OCI-LY7 (cell line): ENCODE measurements at regions not wholly inside any gene's neighbourhood (a gene's known extent, or its start where the extent isn't known, plus 50 kb on each side); places are given as distances from the start of the nearest gene placed in this dataset.

ENCODE experiments used
- BruUV-seq: library from RNA; stranded (reverse); fragments of 400-500 nt; replicated peaks from 2 replicates; lab custom pipeline; 2021; lab: Mats Ljungman, UMichigan
- CTCF ChIA-PET: fragments of 300-600 bp; sonication (Branson Sonifier 250); formaldehyde crosslinking; loops from one replicate; lab custom pipeline; 2022; ENCODE audit warnings: antibody characterized with exemption; ENCODE audit not compliant: unreplicated experiment; lab: Charles Lee
- POLR2A ChIA-PET: fragments of 300-600 bp; sonication (Branson Sonifier 250); formaldehyde crosslinking; loops from one replicate; lab custom pipeline; 2022; ENCODE audit warnings: antibody characterized with exemption; lab: Charles Lee
- DNase-seq: peaks from one replicate; pipeline ENCODE4 v3.0.0-alpha.2; 2015; ENCODE audit warnings: low spot score
- H2AFZ ChIP-seq: fragments of 200-600 bp; sonication (generic), shearing (Covaris generic); 2 replicates; pipeline ENCODE4 v1.6.1; 2014; ENCODE audit warnings: mild to moderate bottlenecking, antibody characterized with exemption, low read length, moderate library complexity
- H3K27ac ChIP-seq: fragments of 200-600 bp; sonication (generic); 2 replicates; pipeline ENCODE4 v1.5.1; 2014; ENCODE audit warnings: mixed run types, low read depth, mild to moderate bottlenecking, moderate library complexity, low read length, inconsistent platforms; ENCODE audit not compliant: poor library complexity, severe bottlenecking
- H3K36me3 ChIP-seq: fragments of 200-600 bp; sonication (generic); 2 replicates; pipeline ENCODE4 v1.6.1; 2014; ENCODE audit warnings: mild to moderate bottlenecking, antibody characterized with exemption, low read length, moderate library complexity, mixed read lengths; ENCODE audit not compliant: insufficient read depth
- H3K4me1 ChIP-seq: fragments of 200-600 bp; sonication (generic); 2 replicates; pipeline ENCODE4 v1.5.1; 2014; ENCODE audit warnings: mild to moderate bottlenecking, low read length; ENCODE audit not compliant: insufficient read depth, poor library complexity, severe bottlenecking
- H3K4me2 ChIP-seq: fragments of 200-600 bp; sonication (generic); 2 replicates; pipeline ENCODE4 v1.6.1; 2014; ENCODE audit warnings: mild to moderate bottlenecking, low read length
- H3K4me3 ChIP-seq: fragments of 200-600 bp; sonication (generic); 2 replicates; pipeline ENCODE4 v1.5.1; 2014; ENCODE audit warnings: mild to moderate bottlenecking, low read depth, low read length; ENCODE audit not compliant: poor library complexity, severe bottlenecking
- H3K79me2 ChIP-seq: fragments of 200-600 bp; sonication (generic); 2 replicates; pipeline ENCODE4 v1.6.1; 2016; ENCODE audit warnings: low read depth, mild to moderate bottlenecking, low read length, moderate library complexity, mixed read lengths; ENCODE audit not compliant: insufficient read depth
- H3K9me2 ChIP-seq: fragments of 200-600 bp; sonication (generic); 2 replicates; pipeline ENCODE4 v1.6.1; 2016; ENCODE audit warnings: mild to moderate bottlenecking, low read length, mixed read lengths; ENCODE audit not compliant: insufficient read depth
- H3K9me3 ChIP-seq: fragments of 200-600 bp; sonication (generic); 2 replicates; pipeline ENCODE4 v1.6.1; 2014; ENCODE audit warnings: mild to moderate bottlenecking, mixed run types, low read length, mixed read lengths
- H4K20me1 ChIP-seq: fragments of 200-600 bp; sonication (generic); 2 replicates; pipeline ENCODE4 v1.6.1; 2014; ENCODE audit warnings: mild to moderate bottlenecking, antibody characterized with exemption, low read length, moderate library complexity, mixed read lengths; ENCODE audit not compliant: insufficient read depth
- EZH2phosphoT487 ChIP-seq: fragments of 200-600 bp; sonication (generic); IDR thresholded peaks from 2 replicates; pipeline ENCODE4 v1.6.1; 2018; ENCODE audit warnings: low read depth, borderline replicate concordance, mild to moderate bottlenecking, mixed run types, antibody characterized with exemption, low read length, moderate library complexity, mixed read lengths
- intact Hi-C: fragments of 100-400 bp; cut with micrococcal nuclease; formaldehyde crosslinking; loops from one replicate; pipeline ENCODE4 v1.10.0; 2022; ENCODE audit not compliant: unreplicated experiment
- TF ChIP-seq, protein P1 (sequence below): fragments of 200-600 bp; sonication (generic); conservative IDR thresholded peaks from 2 replicates; pipeline ENCODE4 v1.5.1; 2014; ENCODE audit warnings: mild to moderate bottlenecking, antibody characterized with exemption, low read length, moderate library complexity, mixed read lengths

DNA sequence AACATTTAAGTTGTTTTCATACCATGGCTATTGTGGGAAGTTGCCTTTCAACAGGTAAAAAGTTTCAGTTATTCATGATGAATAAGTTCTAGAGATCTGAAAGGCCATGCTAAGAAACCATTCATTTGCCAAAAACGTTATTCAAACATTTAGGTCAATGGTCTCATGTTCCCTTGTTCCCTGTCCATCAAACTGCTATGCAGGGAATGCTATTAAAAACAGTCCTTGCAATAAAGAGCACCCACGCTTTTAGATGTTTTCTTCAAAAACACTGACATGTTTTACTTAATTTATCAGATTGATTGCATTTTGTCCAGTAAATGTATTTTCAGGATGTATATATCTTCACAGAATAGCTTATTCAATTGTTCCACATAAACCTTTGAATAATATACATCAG is 573.2 kb upstream of the PCDH20 start:
- Histone ChIP-seq H3K9me2 (no peaks in the 10 kb centered on the region), H3K4me3 (no peak overlapping the region), H3K79me2 (no peaks in the 10 kb centered on the region), H2AFZ (no peak overlapping the region), H4K20me1 (no peaks in the 10 kb centered on the region), H3K4me1 (no peaks in the 10 kb centered on the region), H3K36me3 (no peaks in the 10 kb centered on the region), H3K27ac (no peak overlapping the region), H3K9me3 (no peaks in the 10 kb centered on the region), H3K4me2 (no peak overlapping the region)
- no peak for DNase-seq
- TF ChIP-seq, protein P1, sequence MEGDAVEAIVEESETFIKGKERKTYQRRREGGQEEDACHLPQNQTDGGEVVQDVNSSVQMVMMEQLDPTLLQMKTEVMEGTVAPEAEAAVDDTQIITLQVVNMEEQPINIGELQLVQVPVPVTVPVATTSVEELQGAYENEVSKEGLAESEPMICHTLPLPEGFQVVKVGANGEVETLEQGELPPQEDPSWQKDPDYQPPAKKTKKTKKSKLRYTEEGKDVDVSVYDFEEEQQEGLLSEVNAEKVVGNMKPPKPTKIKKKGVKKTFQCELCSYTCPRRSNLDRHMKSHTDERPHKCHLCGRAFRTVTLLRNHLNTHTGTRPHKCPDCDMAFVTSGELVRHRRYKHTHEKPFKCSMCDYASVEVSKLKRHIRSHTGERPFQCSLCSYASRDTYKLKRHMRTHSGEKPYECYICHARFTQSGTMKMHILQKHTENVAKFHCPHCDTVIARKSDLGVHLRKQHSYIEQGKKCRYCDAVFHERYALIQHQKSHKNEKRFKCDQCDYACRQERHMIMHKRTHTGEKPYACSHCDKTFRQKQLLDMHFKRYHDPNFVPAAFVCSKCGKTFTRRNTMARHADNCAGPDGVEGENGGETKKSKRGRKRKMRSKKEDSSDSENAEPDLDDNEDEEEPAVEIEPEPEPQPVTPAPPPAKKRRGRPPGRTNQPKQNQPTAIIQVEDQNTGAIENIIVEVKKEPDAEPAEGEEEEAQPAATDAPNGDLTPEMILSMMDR: no peak
- TF ChIP-seq EZH2phosphoT487: no peak
- POLR2A ChIA-PET: interaction anchor here (0.5 to 1.0 kb wide), 5 partner anchors 9 to 1057 kb away, joined by 3 to 7 read pairs (median 3); no protein-coding TSS in a partner anchor
- CTCF ChIA-PET: no interaction called here
- intact Hi-C loops: no loop called here
- BruUV-seq: no TSS peak

DNA sequence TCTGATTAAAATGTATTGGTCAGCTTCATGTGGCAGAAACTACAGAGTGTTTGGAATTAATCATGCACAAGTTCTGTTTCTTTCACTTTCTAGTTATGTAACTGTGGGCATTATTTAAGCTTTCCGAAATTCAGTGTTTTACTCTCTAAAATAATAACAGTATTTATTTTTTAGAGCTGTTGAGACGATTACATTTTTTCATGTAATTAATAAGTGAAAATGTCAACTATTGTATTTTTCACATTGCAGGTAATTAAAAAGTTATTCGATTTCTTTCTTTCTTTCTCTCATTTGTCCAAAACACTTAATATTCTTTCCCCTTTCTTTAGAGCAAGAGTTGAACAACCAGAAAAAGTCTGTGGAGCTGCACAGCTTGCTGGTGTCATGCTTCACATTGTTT is 559.4 kb upstream of the PCDH20 start:
- ChIA-PET CTCF (no interaction called here), POLR2A (no interaction called here)
- Histone ChIP-seq H3K4me1 (no peaks in the 10 kb centered on the region), H3K9me3 (no peaks in the 10 kb centered on the region), H3K27ac (no peak overlapping the region), H3K9me2 (no peaks in the 10 kb centered on the region), H4K20me1 (no peaks in the 10 kb centered on the region), H3K79me2 (no peaks in the 10 kb centered on the region), H3K36me3 (no peaks in the 10 kb centered on the region), H2AFZ (no peak overlapping the region), H3K4me3 (no peak overlapping the region), H3K4me2 (no peak overlapping the region)
- intact Hi-C loops: no loop called here
- no peak for TF ChIP-seq EZH2phosphoT487
- TF ChIP-seq, protein P1: no peak
- BruUV-seq: no TSS peak
- no peak for DNase-seq

DNA sequence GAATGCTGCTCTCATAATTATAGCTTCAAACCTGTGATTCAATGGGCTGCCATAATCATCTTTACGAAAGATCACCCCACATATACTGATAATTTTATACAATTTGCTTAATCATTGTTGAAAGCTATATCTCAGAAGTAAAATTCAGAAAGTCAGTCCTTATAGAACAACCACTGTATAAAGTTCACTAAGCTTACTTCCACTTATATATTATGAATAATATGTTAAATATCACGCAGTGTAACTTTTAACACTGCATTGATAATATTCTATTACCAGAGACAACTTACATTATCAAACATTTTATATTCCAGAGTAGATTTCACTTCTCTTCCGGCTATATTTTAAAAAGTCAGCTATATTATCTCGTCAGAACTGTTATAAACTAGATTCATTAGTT is 550.1 kb upstream of the PCDH20 start:
- no TSS peak for BruUV-seq
- H2AFZ ChIP-seq: no peak overlapping the region
- H3K9me2 ChIP-seq: no peaks in the 10 kb centered on the region
- DNase-seq: no peak
- no peak overlapping the region for H3K4me3 ChIP-seq
- POLR2A ChIA-PET: no interaction called here
- intact Hi-C loops: no loop called here
- H3K36me3 ChIP-seq: no peaks in the 10 kb centered on the region
- H3K27ac ChIP-seq: no peak overlapping the region
- no peaks in the 10 kb centered on the region for H4K20me1 ChIP-seq
- no peak overlapping the region for H3K4me2 ChIP-seq
- CTCF ChIA-PET: no interaction called here
- no peaks in the 10 kb centered on the region for H3K79me2 ChIP-seq
- no peaks in the 10 kb centered on the region for H3K9me3 ChIP-seq
- TF ChIP-seq, protein P1: no peak
- no peak for TF ChIP-seq EZH2phosphoT487
- H3K4me1 ChIP-seq: no peaks in the 10 kb centered on the region
